Mononuclear cell (primary cell): ENCODE measurements at regions not wholly inside any gene's neighbourhood (a gene's known extent, or its start where the extent isn't known, plus 50 kb on each side); places are given as distances from the start of the nearest gene placed in this dataset.

Experiments
- H3K27me3 ChIP-seq: 2 replicates; pipeline ENCODE4 v1.6.0; 2011; ENCODE audit warnings: low read length, control low read depth; ENCODE audit not compliant: insufficient read depth
- H3K4me1 ChIP-seq: 2 replicates; pipeline ENCODE4 v1.5.1; 2011; ENCODE audit warnings: mild to moderate bottlenecking, low read length, control low read depth; ENCODE audit not compliant: insufficient read depth
- H3K4me3 ChIP-seq: 2 replicates; pipeline ENCODE4 v1.5.1; 2011; ENCODE audit warnings: mild to moderate bottlenecking, low read length, moderate library complexity
- H3K9me3 ChIP-seq: 2 replicates; pipeline ENCODE4 v1.5.1; 2011; ENCODE audit warnings: low read depth, mild to moderate bottlenecking, control low read depth, low read length

DNA sequence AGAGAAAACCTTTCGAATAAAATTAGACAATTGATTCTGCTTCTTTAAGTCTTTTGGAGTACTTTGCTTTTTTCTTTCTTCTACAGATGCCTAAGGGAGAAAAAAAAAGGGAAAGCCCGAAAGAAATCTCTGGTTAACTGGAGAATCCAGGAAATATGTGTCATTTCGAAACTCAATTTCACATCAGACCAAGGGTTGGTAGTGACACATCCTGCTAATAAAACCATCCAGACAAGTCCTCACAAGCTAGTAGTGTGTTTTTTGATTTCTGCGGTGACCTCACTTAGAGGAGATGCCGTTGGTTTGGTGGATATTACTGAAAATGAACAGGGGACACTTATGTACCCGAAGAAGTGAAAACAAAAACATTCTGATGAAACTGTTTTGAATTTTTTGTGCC is 726.5 kb upstream of the ADAMTS5 start:
- no peaks in the 10 kb centered on the region for H3K27me3 ChIP-seq
- H3K4me1 ChIP-seq = no peaks in the 10 kb centered on the region
- H3K4me3 ChIP-seq = no peak overlapping the region
- H3K9me3 ChIP-seq = no peaks in the 10 kb centered on the region

DNA sequence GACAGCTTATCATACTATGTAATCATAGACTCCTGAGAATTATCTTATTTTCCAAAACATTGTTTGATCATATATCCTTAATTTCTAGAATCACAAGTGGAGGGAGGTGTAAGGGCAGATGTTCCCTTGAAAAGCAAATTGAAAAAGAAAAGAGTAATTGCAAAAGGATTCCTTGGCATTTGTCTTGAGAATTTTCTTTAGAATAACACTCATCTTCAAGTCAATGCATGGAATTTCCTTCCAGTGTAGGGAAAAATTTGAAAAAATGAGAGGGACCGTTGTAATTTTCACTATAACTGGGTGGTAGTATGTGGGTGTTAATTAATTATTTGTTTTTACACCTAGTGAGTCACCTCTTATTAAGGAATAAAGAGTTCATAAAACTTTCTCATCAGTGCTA is 724.6 kb upstream of the ADAMTS5 start:
- no peak overlapping the region for H3K4me3 ChIP-seq
- H3K27me3 ChIP-seq = no peaks in the 10 kb centered on the region

DNA sequence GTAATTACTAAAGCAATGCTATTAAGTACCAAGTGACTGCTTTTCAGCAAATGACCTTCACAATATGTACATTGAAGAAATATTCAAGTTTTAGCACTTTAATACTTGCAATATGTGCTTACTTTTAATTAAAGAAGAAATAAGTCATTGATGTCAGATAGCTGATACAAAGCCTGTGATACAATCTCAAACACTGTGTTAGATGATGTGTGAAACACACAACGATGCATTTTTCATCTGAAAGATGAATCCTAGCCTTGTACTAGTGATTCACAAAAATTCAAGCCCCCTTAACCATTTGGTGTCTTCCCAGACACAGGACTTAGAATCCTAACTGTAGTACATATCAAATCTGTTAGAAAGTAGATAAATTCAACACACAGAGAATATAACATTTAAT is 724.1 kb upstream of the ADAMTS5 start:
- no peaks in the 10 kb centered on the region for H3K27me3 ChIP-seq
- no peak overlapping the region for H3K4me3 ChIP-seq
- H3K4me1 ChIP-seq = no peaks in the 10 kb centered on the region
- no peaks in the 10 kb centered on the region for H3K9me3 ChIP-seq

More for the DNA sequence above, 724.6 kb upstream of the ADAMTS5 start:
- Histone ChIP-seq H3K4me1 (no peaks in the 10 kb centered on the region), H3K9me3 (no peaks in the 10 kb centered on the region)

DNA sequence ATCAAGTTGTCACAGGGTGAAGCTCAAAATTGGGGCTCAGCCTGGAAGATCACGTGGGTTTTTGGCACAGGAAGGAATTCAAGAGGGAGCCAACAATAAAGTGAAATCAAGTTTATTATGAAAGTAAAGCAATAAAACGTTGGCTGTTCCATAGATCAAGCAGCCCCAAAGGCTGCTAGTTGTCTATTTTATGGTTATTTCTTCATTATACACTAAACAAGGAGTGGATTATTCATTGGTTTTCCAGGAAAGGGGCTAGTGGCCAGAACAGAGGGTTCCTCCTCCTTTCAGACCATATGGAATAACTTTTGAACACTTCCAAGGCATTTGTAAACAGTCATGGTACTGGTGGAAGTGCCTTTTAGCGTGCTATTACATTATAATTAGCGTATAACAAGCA is 723.5 kb upstream of the ADAMTS5 start:
- H3K4me3 ChIP-seq = no peak overlapping the region

DNA sequence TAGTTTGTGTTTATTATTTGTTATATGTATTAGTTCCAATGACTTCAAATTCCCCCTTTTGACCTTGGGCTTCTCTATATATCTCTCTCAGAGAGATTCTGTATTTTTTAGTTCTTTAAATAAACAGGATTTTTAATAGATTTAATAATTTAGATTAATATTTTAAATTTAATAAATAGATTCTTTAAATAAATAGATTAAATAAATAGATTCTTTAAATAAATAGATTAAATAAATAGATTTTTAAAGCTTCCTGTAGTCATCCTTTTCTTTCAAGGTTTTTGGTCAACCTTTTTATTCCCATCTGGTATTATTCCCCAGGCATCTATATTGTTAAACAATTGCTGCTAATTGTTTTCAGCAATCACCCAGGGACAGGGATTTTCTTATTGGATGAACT is 721.9 kb upstream of the ADAMTS5 start:
- Histone ChIP-seq H3K4me3 (no peak overlapping the region), H3K27me3 (no peaks in the 10 kb centered on the region), H3K4me1 (no peaks in the 10 kb centered on the region), H3K9me3 (no peaks in the 10 kb centered on the region)

More for the DNA sequence above, 723.5 kb upstream of the ADAMTS5 start:
- Histone ChIP-seq H3K4me1 (no peaks in the 10 kb centered on the region), H3K27me3 (no peaks in the 10 kb centered on the region), H3K9me3 (no peaks in the 10 kb centered on the region)

DNA sequence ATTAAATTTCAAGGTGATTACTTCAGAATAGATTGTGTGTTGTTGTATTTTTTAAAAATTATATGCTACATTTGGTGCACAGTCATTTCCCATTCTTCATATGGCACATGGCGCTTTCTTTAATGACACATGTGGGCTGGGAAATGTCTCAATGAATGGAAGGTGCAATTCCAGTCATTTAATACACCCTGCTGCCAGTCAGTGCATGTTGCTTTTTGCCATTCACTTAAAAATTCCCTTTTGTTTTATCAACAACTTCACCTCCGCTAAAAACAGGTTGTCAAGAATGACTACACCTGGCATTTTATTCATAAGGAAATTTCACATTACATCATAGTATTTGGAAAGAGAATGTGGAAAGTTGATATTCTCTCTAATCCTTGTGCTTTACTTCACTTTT is 716.4 kb upstream of the ADAMTS5 start:
- H3K4me3 ChIP-seq = no peak overlapping the region
- H3K27me3 ChIP-seq = no peaks in the 10 kb centered on the region
- no peaks in the 10 kb centered on the region for H3K4me1 ChIP-seq

DNA sequence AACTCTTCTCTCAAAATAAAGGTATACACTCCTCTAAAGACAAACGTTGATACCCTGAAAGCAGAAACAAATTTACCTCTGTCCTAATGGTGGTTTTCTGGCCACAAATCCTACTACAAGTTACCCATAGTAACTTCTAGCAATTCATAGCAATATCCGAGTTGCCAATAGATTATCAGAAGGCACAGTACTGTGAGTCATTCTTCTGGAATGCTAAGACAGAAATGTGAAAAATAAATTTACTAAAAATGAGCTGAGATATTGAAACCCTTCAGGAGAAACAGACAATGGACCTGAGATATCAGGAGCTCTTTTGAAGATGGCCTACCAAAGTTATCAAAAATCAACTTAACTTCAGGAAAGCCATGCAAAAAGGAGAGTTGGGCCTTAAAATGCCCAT is 715.0 kb upstream of the ADAMTS5 start:
- Histone ChIP-seq H3K9me3 (no peaks in the 10 kb centered on the region), H3K4me1 (no peaks in the 10 kb centered on the region), H3K4me3 (no peak overlapping the region), H3K27me3 (no peaks in the 10 kb centered on the region)

More for the DNA sequence above, 716.4 kb upstream of the ADAMTS5 start:
- no peaks in the 10 kb centered on the region for H3K9me3 ChIP-seq

DNA sequence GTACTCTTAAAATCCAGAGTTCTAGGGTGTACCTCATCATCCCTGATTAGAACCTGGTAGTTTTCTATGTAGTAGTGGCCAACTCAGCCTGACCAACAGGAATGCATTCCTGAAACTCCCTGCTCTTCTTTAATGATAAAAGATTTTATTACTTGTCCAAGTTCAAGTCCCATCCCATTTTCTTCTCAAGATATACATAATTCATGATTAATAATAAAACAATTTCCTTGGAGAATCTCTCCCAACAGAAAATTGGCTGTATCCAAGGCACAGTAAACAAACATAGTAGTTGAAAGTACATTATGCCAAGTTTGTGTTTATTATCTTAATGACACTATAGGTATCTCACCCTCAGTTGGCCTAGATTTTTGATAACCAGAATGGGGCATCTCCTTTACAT is 714.1 kb upstream of the ADAMTS5 start:
- no peaks in the 10 kb centered on the region for H3K9me3 ChIP-seq
- no peaks in the 10 kb centered on the region for H3K4me1 ChIP-seq
- H3K4me3 ChIP-seq = no peak overlapping the region
- no peaks in the 10 kb centered on the region for H3K27me3 ChIP-seq

DNA sequence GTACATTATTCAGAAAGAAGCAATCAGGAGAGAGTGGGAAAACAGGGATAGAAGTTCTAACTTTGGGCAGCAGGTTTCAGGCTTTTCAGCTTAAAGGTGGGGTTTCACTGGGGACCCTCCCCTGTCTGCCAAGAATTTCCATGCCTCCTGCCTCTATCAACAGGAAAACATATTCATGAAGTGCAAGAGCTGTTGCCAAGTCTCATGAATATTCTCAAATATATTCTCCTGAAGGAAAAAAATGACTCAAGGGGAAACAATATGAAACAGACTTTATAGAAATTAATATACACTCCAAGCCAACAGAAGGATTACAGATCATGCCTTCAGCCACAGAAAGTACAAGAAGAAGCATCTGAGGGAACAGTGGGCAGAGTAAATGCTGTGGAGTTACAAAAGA is 713.3 kb upstream of the ADAMTS5 start:
- H3K4me1 ChIP-seq = no peaks in the 10 kb centered on the region
- H3K9me3 ChIP-seq = no peaks in the 10 kb centered on the region
- no peak overlapping the region for H3K4me3 ChIP-seq
- no peaks in the 10 kb centered on the region for H3K27me3 ChIP-seq

DNA sequence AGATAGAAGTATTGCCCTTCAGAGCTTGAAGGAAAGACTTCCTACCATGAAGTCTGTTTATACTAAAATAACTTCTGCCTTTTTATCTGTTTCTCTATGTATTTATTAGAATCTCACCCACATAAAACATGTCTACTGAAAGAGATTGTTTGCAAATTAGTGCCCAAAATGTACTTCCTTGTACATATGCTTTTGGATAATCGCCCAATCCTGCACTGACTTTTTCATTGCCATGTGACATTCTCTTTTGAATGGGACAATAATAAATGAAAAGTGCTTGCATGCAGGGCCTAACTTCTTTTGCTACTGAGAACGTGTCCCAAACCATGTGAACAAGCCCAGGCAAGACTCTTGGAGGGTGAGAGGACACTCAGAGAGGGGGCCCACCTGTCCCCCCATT is 711.6 kb upstream of the ADAMTS5 start:
- Histone ChIP-seq H3K4me1 (no peaks in the 10 kb centered on the region), H3K27me3 (no peaks in the 10 kb centered on the region), H3K4me3 (no peak overlapping the region), H3K9me3 (no peaks in the 10 kb centered on the region)

DNA sequence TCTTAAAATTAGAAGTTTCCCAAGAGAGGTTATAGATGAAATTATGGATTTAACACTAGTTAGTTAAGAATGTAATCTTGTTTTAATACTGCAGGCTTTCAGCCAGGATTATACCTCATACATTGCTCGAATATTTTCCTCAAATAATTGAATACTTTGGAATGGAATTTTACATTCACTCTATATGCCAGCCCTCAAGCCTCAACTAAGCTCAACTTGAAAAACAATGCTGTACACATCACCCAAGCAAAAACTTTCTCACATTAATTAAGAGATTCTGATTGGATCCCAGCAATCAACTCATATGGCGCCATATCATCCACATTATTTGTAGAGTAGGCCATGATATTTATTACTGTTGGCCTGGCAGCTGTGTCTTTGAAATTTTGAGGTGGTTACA is 710.7 kb upstream of the ADAMTS5 start:
- Histone ChIP-seq H3K4me3 (no peak overlapping the region), H3K27me3 (no peaks in the 10 kb centered on the region), H3K9me3 (no peaks in the 10 kb centered on the region), H3K4me1 (no peaks in the 10 kb centered on the region)

DNA sequence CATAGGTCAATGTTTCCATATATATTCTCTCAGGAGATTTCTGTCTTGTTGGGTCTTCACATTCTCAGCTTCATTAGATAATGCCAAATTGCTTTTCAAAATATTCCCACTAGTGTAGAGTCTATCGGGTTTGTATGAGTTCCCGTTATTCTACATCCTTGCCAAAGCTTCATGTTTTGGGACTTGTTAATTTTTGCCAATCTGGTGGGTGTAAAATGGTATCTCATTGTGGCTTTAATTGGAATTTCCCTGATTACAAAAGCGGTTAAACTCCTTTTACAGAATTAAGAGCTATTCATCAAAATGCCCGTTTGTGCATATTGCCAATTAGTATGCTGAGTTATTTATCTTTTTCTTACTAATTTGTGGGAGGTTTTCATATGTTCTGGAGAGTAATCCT is 708.4 kb upstream of the ADAMTS5 start:
- H3K27me3 ChIP-seq = no peaks in the 10 kb centered on the region
- H3K9me3 ChIP-seq = no peaks in the 10 kb centered on the region
- H3K4me1 ChIP-seq = no peaks in the 10 kb centered on the region
- H3K4me3 ChIP-seq = no peak overlapping the region

DNA sequence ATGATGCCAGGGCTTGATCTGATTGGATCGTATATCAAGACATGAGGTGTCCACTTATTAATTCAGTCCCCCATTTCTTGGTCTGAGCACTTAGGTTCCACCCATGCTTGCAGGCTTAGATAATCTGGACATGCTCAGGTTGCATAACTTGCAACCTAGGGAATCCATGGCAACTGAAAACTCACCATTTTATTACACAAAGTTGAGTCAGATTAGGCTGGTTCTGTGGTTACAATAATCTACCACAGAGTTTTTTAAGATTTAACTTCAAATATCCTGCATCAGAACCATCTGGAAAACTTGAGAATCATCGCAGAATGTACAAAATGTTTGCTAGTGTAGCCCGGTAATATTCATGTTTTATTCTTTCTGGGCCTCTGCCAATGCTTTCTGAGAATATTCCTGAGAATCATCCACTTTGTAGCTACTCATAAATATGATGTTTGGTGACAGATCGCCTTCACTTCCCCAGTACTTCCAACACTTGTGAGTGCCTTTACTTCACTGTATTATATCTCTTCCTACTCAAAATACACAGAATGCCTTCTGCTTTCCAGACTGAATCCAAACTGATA is 707.2 kb upstream of the ADAMTS5 start:
- Histone ChIP-seq H3K4me1 (no peaks in the 10 kb centered on the region), H3K9me3 (no peaks in the 10 kb centered on the region), H3K27me3 (no peaks in the 10 kb centered on the region), H3K4me3 (no peak overlapping the region)

DNA sequence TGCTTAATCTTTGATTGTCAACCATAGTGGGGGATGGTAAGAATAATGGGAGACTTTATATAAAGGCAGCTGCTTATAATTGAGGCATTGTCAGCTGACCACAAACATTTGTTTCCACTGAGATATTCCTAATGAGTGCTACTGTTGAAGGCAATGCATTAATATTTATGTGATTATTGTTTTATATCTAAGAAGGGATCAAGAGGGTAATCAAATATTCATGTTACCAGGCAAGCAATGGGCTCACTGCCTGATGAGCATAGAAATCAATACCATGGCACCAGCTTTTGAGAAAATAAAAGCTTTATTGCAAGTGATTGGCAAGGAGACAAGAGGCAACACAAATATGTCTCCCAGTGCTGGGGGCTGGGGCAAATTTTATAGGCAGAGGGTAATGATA is 706.7 kb upstream of the ADAMTS5 start:
- no peaks in the 10 kb centered on the region for H3K9me3 ChIP-seq
- H3K4me3 ChIP-seq = no peak overlapping the region
- no peaks in the 10 kb centered on the region for H3K27me3 ChIP-seq
- no peaks in the 10 kb centered on the region for H3K4me1 ChIP-seq

DNA sequence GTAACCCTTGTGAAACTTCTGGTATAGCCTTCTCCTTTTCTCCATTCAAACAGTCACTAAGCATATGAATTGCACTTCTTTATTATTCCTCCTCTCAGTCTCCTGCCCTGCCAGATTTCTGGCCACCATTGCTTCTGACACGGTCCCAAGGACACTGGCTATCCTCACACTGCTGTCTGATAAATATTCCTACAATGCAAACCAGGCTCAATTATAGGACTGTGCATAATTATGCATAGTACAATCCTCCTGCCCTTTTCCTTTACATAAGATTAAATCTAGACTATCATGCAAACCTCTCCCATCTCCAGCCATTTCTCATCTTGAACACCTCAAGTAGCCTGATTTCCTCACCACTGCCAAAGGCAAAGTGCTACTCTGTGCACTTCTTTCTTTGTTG is 704.3 kb upstream of the ADAMTS5 start:
- Histone ChIP-seq H3K27me3 (no peaks in the 10 kb centered on the region), H3K4me3 (no peak overlapping the region), H3K4me1 (no peaks in the 10 kb centered on the region), H3K9me3 (no peaks in the 10 kb centered on the region)

DNA sequence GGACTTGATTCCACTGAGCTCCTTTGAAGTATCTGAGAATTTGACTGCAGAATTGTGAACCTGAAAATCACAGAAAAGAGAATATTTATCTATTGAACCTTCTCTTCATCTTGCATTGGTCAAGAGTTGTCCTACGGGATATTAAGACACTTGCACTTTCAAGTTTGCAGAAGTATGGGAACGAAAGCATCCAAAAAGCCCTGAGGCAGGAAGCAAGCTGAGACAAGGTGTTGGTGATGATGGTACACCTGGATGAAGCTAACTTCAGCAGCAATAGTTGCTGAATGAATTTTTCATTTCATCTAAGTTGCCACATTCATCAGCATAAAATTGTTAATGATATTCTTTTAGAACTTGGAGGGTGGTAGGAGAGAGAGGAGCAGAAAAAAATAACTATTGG is 686.6 kb upstream of the ADAMTS5 start:
- H3K9me3 ChIP-seq = no peaks in the 10 kb centered on the region
- no peaks in the 10 kb centered on the region for H3K27me3 ChIP-seq
- H3K4me1 ChIP-seq = no peaks in the 10 kb centered on the region
- H3K4me3 ChIP-seq = no peak overlapping the region

DNA sequence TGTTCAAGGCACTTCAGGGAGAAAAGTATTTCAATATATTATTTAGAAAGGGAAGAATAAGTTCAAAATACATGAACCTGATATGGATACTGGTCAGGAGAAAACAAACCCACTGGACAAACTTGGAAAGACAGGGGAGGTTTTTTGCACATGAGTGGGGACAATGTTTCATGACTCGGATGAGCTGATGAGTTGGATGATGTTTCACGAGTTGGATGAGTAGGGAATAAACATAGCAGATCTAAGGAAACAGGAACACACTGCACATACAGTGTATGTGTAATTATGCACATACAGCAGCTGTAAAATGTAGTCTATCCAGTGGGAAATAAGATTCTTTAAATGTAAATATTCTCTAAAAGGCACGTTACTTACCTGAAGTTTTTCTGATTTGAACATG is 682.9 kb upstream of the ADAMTS5 start:
- no peak overlapping the region for H3K4me3 ChIP-seq
- no peaks in the 10 kb centered on the region for H3K9me3 ChIP-seq
- H3K4me1 ChIP-seq = no peaks in the 10 kb centered on the region
- H3K27me3 ChIP-seq = no peaks in the 10 kb centered on the region
